ENCODE measurements at regions not wholly inside any gene's neighbourhood (a gene's known extent, or its start where the extent isn't known, plus 50 kb on each side); places are given as distances from the start of the nearest gene placed in this dataset.

GRCh38 chr9:88936668-88937067 is 54.6 kb upstream of the S1PR3 start:
- no peaks in the 10 kb centered on the region for H3K79me2 ChIP-seq (ENCODE audit: low read length)
- H3K27ac ChIP-seq (ENCODE audit: low read length): no peak overlapping the region
- no peak overlapping the region for H3K9ac ChIP-seq (ENCODE audit: low read length)
- no peak overlapping the region for H3K4me3 ChIP-seq (ENCODE audit: low read length)
- peaks cover 2% of the 10 kb centered on the region; the same call in 1 of the 2 replicates for H3K27me3 ChIP-seq (ENCODE audit: low read depth, low read length)
- H2AFZ ChIP-seq (ENCODE audit: low read depth, low read length): no peak overlapping the region
- H3K4me2 ChIP-seq (ENCODE audit: low read length): no peak overlapping the region
- no peaks in the 10 kb centered on the region for H3K4me1 ChIP-seq (ENCODE audit: low read length)
- TF ChIP-seq EZH2phosphoT487 (IDR thresholded peaks at IDR 0.05; ENCODE audit: low read depth): no peak
- TF ChIP-seq CTCF (IDR thresholded peaks at IDR 0.05; ENCODE audit: low read depth, low read length): no peak
- H3K9me3 ChIP-seq (ENCODE audit: insufficient read depth, low read length): no peaks in the 10 kb centered on the region
- no peaks in the 10 kb centered on the region for H3K36me3 ChIP-seq (replicated peaks; ENCODE audit: low read depth, low read length)
- H4K20me1 ChIP-seq (ENCODE audit: insufficient read depth, low read length): no peaks in the 10 kb centered on the region

DNA sequence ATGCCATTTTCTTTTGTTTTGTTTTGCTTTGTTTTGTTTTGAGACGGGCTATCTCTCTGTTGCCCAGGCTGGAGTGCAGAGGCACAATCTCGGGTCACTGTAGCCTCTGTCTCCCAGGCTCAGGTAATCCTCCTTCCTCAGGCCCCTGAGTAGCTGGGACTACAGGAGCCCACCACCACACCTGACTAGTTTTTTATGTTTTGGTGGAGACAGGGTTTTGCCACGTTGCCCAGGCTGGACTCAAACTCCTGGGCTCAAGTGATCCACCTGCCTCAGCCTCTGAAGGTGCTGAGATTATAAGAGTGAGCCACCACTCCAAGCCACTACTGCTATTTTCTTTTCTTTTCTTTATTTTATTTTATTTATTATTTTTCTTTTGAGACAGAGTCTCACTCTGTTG is 54.0 kb upstream of the S1PR3 start:
- no peak overlapping the region for H3K27ac ChIP-seq (ENCODE audit: low read length)
- no peaks in the 10 kb centered on the region for H3K79me2 ChIP-seq (ENCODE audit: low read length)
- no peaks in the 10 kb centered on the region for H3K4me1 ChIP-seq (ENCODE audit: low read length)
- H3K9ac ChIP-seq (ENCODE audit: low read length): no peak overlapping the region
- H3K27me3 ChIP-seq (ENCODE audit: low read depth, low read length): peaks cover 2% of the 10 kb centered on the region; the same call in 1 of the 2 replicates
- H3K4me2 ChIP-seq (ENCODE audit: low read length): no peak overlapping the region
- no peak for TF ChIP-seq EZH2phosphoT487 (IDR thresholded peaks at IDR 0.05; ENCODE audit: low read depth)
- TF ChIP-seq CTCF (IDR thresholded peaks at IDR 0.05; ENCODE audit: low read depth, low read length): no peak
- H3K9me3 ChIP-seq (ENCODE audit: insufficient read depth, low read length): no peaks in the 10 kb centered on the region
- H4K20me1 ChIP-seq (ENCODE audit: insufficient read depth, low read length): no peaks in the 10 kb centered on the region
- no peak overlapping the region for H2AFZ ChIP-seq (ENCODE audit: low read depth, low read length)
- H3K4me3 ChIP-seq (ENCODE audit: low read length): no peak overlapping the region
- no peaks in the 10 kb centered on the region for H3K36me3 ChIP-seq (replicated peaks; ENCODE audit: low read depth, low read length)

GRCh38 chr9:88938189-88938588 is 53.1 kb upstream of the S1PR3 start:
- no peak overlapping the region for H3K27ac ChIP-seq (ENCODE audit: low read length)
- no peaks in the 10 kb centered on the region for H3K9me3 ChIP-seq (ENCODE audit: insufficient read depth, low read length)
- peaks cover 2% of the 10 kb centered on the region; the same call in 1 of the 2 replicates for H3K27me3 ChIP-seq (ENCODE audit: low read depth, low read length)
- no peak overlapping the region for H3K4me2 ChIP-seq (ENCODE audit: low read length)
- H3K4me3 ChIP-seq (ENCODE audit: low read length): no peak overlapping the region
- no peak overlapping the region for H2AFZ ChIP-seq (ENCODE audit: low read depth, low read length)
- no peaks in the 10 kb centered on the region for H3K4me1 ChIP-seq (ENCODE audit: low read length)
- no peak overlapping the region for H3K9ac ChIP-seq (ENCODE audit: low read length)
- H4K20me1 ChIP-seq (ENCODE audit: insufficient read depth, low read length): no peaks in the 10 kb centered on the region
- H3K79me2 ChIP-seq (ENCODE audit: low read length): no peaks in the 10 kb centered on the region
- TF ChIP-seq CTCF (IDR thresholded peaks at IDR 0.05; ENCODE audit: low read depth, low read length) (no peak), EZH2phosphoT487 (IDR thresholded peaks at IDR 0.05; ENCODE audit: low read depth) (no peak)
- no peaks in the 10 kb centered on the region for H3K36me3 ChIP-seq (replicated peaks; ENCODE audit: low read depth, low read length)
